Glomerular visceral epithelial cell (primary cell): ENCODE measurements at regions not wholly inside any gene's neighbourhood (a gene's known extent, or its start where the extent isn't known, plus 50 kb on each side); places are given as distances from the start of the nearest gene placed in this dataset.
A peak's percentile ranks its signal among the peaks of the same experiment; 100 is the strongest.

ENCODE experiments used
- DNase-seq: peaks from one replicate; pipeline ENCODE4 v3.0.0-alpha.2; 2016; ENCODE audit errors: extremely low spot score

- peak; percentile 86 for DNase-seq
Observed at GRCh38 chr5:160175438-160176218, 53.7 kb upstream of the FABP6 start.

DNA sequence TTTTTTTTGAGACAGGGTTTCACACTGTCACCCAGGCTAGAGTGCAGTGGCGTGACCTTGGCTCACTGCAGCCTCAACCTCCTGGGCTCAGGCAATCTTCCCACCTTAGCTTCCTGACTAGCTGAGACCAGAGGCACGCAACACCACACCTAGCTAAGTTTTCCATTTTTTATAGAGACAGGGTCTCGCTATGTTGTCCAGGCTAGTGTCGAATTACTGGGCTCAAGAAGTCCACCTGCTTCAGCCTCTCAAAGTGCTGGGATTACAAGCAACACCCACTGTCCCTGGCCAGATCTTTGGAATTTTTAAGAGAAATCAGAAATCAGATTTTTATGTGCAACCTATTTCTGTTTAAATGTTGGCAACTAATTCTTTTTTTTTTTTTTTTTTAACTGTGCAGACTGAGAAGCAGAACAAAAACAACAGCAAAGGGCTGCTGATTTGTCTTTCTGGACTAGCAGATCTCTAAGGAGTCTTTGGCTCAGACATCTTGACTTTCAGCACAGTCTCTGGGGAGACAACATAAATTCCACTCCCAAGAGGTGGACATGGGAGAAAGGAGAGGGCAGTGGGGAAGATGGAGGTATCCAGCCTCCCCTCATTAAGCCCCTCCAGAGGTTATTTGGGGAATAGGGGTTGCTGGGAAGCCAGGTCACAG lies 54.4 kb upstream of the FABP6 start:
- DNase-seq = no peak

DNA sequence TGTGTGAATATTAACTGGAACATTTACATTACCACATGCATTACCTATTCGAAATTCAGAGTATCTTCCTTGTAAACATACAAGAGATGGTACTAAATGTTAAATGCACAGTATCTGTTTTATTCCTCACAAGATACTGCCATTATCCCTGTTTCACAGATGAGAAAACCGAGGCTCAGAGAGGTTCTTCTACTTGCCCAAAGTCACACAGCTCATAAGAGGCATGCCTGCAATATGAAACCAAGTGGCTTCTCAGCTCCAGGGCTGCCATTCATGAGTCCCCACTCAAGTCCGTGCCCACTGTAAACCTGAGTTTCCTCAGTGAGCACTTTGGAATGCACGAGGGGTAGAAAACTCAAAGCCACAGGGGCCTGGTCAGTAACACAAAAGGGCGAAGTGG lies 55.0 kb upstream of the FABP6 start:
- no peak for DNase-seq

GRCh38 chr5:160171666-160172065 lies 52.4 kb upstream of the PWWP2A start:
- DNase-seq = no peak

- peak; percentile 55 for DNase-seq
Observed at GRCh38 chr5:160169326-160169725, 50.1 kb upstream of the PWWP2A start.
